GM12878 (cell line): ENCODE measurements at regions not wholly inside any gene's neighbourhood (a gene's known extent, or its start where the extent isn't known, plus 50 kb on each side); places are given as distances from the start of the nearest gene placed in this dataset.

Source experiments
- ATAC-seq: fragments of 200-7000 bp; cut with Tn5 transposase; 3 replicates; pipeline ENCODE4 v1.9.1; 2020; ENCODE audit warnings: mild to moderate bottlenecking, moderate library complexity
- BruUV-seq: library from RNA; stranded (reverse); fragments of 400-500 nt; replicated peaks from 2 replicates; lab custom pipeline; 2021; lab: Mats Ljungman, UMichigan
- CTCF ChIA-PET: fragments of 300-600 bp; sonication (Branson Sonifier 250); formaldehyde crosslinking; extraction: SDS; loops from one replicate; lab custom pipeline; 2021; ENCODE audit warnings: inconsistent platforms; lab: Yijun Ruan, JAX
- POLR2A ChIA-PET: fragments of 350-600 bp; formaldehyde crosslinking; extraction: SDS; loops from one replicate; lab custom pipeline; 2021; ENCODE audit warnings: inconsistent platforms; lab: Charles Lee
- RAD21 ChIA-PET: fragments of 300-600 bp; sonication (Branson Sonifier 250); formaldehyde crosslinking; loops from one replicate; lab custom pipeline; 2023; ENCODE audit warnings: antibody characterized with exemption; ENCODE audit not compliant: unreplicated experiment; lab: Charles Lee
- SMC1A ChIA-PET: fragments of 300-600 bp; sonication (Branson Sonifier 250); formaldehyde crosslinking; loops from one replicate; lab custom pipeline; 2023; ENCODE audit not compliant: unreplicated experiment, uncharacterized antibody; lab: Charles Lee
- DNase-seq: peaks from one replicate; pipeline ENCODE4 v3.0.0-alpha.2; 2011; ENCODE audit warnings: low read depth, low spot score
- FAIRE-seq: peaks from 3 replicates; lab custom pipeline; 2011; peaks lifted over from hg19 to GRCh38; lab: Jason Lieb, UNC
- H2AFZ ChIP-seq: 2 replicates; pipeline ENCODE4 v1.6.0; 2011; ENCODE audit warnings: low read depth, low read length, control low read depth; ENCODE audit not compliant: control insufficient read depth
- H3K27ac ChIP-seq: 2 replicates; pipeline ENCODE4 v1.5.1; 2011; ENCODE audit warnings: control low read depth; ENCODE audit not compliant: control insufficient read depth, insufficient read depth
- H3K27me3 ChIP-seq, 2 experiments: replicated peaks in 1 of 2; 2 replicates each; pipeline versions ENCODE4 v1.6.0 to v1.6.1; 2011; ENCODE audit warnings: low read length in 1 of 2; ENCODE audit not compliant: control insufficient read depth in 2 of 2, insufficient read depth in 2 of 2
- H3K36me3 ChIP-seq, 2 experiments: 2 replicates each; pipeline ENCODE4 v1.5.1; 2011; ENCODE audit warnings: low read length in 1 of 2; ENCODE audit not compliant: control insufficient read depth in 2 of 2, insufficient read depth in 2 of 2
- H3K4me1 ChIP-seq: 2 replicates; pipeline ENCODE4 v1.6.1; 2011; ENCODE audit warnings: mild to moderate bottlenecking, low read length, moderate library complexity, mixed read lengths; ENCODE audit not compliant: control insufficient read depth, insufficient read depth
- H3K4me2 ChIP-seq: 2 replicates; pipeline ENCODE4 v1.6.0; 2011; ENCODE audit warnings: control low read depth; ENCODE audit not compliant: control insufficient read depth, insufficient read depth
- H3K4me3 ChIP-seq: fragments of 200-600 bp; sonication (generic); 2 replicates; pipeline ENCODE4 v1.5.1; 2016
- H3K79me2 ChIP-seq: 2 replicates; pipeline ENCODE4 v1.6.0; 2011; ENCODE audit warnings: low read length; ENCODE audit not compliant: control insufficient read depth, insufficient read depth
- H3K9ac ChIP-seq: 2 replicates; pipeline ENCODE4 v1.8.0; 2011; ENCODE audit warnings: low read length, control low read depth, mixed read lengths; ENCODE audit not compliant: control insufficient read depth, insufficient read depth
- H3K9me3 ChIP-seq: replicated peaks from 3 replicates; pipeline ENCODE4 v1.5.1; 2011; ENCODE audit warnings: mild to moderate bottlenecking, low read length; ENCODE audit not compliant: control insufficient read depth, insufficient read depth
- H4K20me1 ChIP-seq: 2 replicates; pipeline ENCODE4 v1.6.0; 2011; ENCODE audit not compliant: control insufficient read depth, insufficient read depth
- CHD1 ChIP-seq: IDR thresholded peaks from 2 replicates; pipeline ENCODE4 v1.6.1; 2012; ENCODE audit warnings: low read depth, low read length, improper control_type of control experiment
- GABPA ChIP-seq: IDR thresholded peaks from 2 replicates; pipeline ENCODE4 v1.6.1; 2014; ENCODE audit warnings: antibody characterized with exemption, low read depth, mild to moderate bottlenecking, inconsistent platforms
- HCFC1 ChIP-seq: fragments of 150-350 bp; IDR thresholded peaks from 2 replicates; pipeline ENCODE4 v1.6.1; 2014; ENCODE audit warnings: low read length
- POLR2A ChIP-seq: IDR thresholded peaks from 2 replicates; pipeline ENCODE4 v1.6.1; 2011; ENCODE audit warnings: low read depth, mild to moderate bottlenecking, low read length
- ZNF217 ChIP-seq: fragments of 450-650 bp; IDR thresholded peaks from 2 replicates; pipeline ENCODE4 v1.6.1; 2017; ENCODE audit warnings: antibody characterized with exemption, mild to moderate bottlenecking
- WGBS: methylation state at CpG from one replicate; pipeline ENCODE4 v1.1.6; 2016; ENCODE audit warnings: low lambda C conversion rate; ENCODE audit not compliant: insufficient replicate concordance, insufficient coverage; ENCODE audit errors: missing lambda C conversion rate; 5-methylcytosine and 5-hydroxymethylcytosine counted together
- in situ Hi-C: fragments of 300-500 bp; cut with MboI; formaldehyde crosslinking; loops from 9 replicates; pipeline ENCODE4 v1.14.3; 2018; ENCODE audit warnings: mixed read lengths
- intact Hi-C: fragments of 100-400 bp; cut with micrococcal nuclease; formaldehyde crosslinking; loops from one replicate; pipeline ENCODE4 v1.14.2; 2022; ENCODE audit not compliant: unreplicated experiment
- TF ChIP-seq, protein P1 (sequence below): fragments of 450-650 bp; IDR thresholded peaks from 2 replicates; pipeline ENCODE4 v1.6.1; 2016; ENCODE audit warnings: mild to moderate bottlenecking, moderate library complexity, borderline replicate concordance

DNA sequence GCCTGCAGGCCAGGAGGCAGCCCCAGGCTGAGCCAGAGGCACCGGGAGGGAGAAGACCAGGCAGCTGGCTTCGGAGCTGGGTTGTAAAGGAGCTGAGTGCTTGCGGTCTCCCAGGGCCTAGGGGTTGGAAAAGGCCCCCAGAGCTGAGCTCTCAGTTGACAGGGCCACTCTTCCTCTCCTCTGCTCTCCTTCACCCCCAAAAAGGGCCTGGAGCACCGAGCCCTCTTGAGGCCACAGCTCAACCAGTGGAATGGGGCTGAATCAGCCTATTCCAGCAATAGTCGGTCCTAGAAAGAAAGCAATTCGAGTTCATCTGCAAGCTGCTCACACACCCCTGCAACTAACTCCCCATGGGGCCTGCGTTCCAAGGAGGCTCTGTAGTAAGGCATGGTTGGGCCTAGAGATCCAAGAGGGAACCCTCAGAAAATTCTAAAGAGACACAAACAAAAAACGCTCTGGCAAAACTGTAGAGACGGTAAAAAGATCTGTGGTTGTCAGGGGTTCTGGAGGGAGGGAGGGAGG lies 205.0 kb downstream of the BUD13 start:
- in situ Hi-C loops = no loop called here

More for the DNA sequence above, 205.0 kb downstream of the BUD13 start:
- intact Hi-C loops = no loop called here
- Histone ChIP-seq H3K36me3 (no peaks in the 10 kb centered on the region), H2AFZ (no peak overlapping the region), H3K4me1 (no peaks in the 10 kb centered on the region), H3K27me3 (no peaks in the 10 kb centered on the region; a peak in 1 of 4 replicates), H3K9ac (no peak overlapping the region), H3K4me3 (no peak overlapping the region), H3K9me3 (no peaks in the 10 kb centered on the region), H3K27ac (no peak overlapping the region)
- no peak for FAIRE-seq
- no TSS peak for BruUV-seq
- POLR2A ChIA-PET = no interaction called here
- CTCF ChIA-PET = no interaction called here
- RAD21 ChIA-PET = no interaction called here
- DNase-seq = no peak
- WGBS = 35% methylated on average over 9 of the region's 9 CpGs
- SMC1A ChIA-PET = no interaction called here
- TF ChIP-seq HCFC1 = no peak
- no peak for TF ChIP-seq POLR2A
- TF ChIP-seq, protein P1, sequence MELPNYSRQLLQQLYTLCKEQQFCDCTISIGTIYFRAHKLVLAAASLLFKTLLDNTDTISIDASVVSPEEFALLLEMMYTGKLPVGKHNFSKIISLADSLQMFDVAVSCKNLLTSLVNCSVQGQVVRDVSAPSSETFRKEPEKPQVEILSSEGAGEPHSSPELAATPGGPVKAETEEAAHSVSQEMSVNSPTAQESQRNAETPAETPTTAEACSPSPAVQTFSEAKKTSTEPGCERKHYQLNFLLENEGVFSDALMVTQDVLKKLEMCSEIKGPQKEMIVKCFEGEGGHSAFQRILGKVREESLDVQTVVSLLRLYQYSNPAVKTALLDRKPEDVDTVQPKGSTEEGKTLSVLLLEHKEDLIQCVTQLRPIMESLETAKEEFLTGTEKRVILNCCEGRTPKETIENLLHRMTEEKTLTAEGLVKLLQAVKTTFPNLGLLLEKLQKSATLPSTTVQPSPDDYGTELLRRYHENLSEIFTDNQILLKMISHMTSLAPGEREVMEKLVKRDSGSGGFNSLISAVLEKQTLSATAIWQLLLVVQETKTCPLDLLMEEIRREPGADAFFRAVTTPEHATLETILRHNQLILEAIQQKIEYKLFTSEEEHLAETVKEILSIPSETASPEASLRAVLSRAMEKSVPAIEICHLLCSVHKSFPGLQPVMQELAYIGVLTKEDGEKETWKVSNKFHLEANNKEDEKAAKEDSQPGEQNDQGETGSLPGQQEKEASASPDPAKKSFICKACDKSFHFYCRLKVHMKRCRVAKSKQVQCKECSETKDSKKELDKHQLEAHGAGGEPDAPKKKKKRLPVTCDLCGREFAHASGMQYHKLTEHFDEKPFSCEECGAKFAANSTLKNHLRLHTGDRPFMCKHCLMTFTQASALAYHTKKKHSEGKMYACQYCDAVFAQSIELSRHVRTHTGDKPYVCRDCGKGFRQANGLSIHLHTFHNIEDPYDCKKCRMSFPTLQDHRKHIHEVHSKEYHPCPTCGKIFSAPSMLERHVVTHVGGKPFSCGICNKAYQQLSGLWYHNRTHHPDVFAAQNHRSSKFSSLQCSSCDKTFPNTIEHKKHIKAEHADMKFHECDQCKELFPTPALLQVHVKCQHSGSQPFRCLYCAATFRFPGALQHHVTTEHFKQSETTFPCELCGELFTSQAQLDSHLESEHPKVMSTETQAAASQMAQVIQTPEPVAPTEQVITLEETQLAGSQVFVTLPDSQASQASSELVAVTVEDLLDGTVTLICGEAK = no peak
- TF ChIP-seq GABPA = no peak
- TF ChIP-seq ZNF217 = no peak
- TF ChIP-seq CHD1 = no peak
- TF ChIP-seq, all 136 proteins: peak for 0
- Histone ChIP-seq H4K20me1 (no peaks in the 10 kb centered on the region), H3K4me2 (no peak overlapping the region), H3K79me2 (no peaks in the 10 kb centered on the region)
- no peak for ATAC-seq
